ENCODE measurements at regions not wholly inside any gene's neighbourhood (a gene's known extent, or its start where the extent isn't known, plus 50 kb on each side); places are given as distances from the start of the nearest gene placed in this dataset.

GRCh38 chr17:73939806-73940205 is 263.7 kb upstream of the RPL38 start:
- DNase-seq (ENCODE audit: low read depth) = no peak
- no peak overlapping the region for H3K4me3 ChIP-seq (ENCODE audit: low read depth, low read length)
- no peak for TF ChIP-seq CTCF (IDR thresholded peaks at IDR 0.05; ENCODE audit: insufficient read depth, low read depth, low read length)

- TF ChIP-seq CTCF (IDR thresholded peaks at IDR 0.05; ENCODE audit: insufficient read depth, low read depth, low read length) = no peak
- no peak for DNase-seq (ENCODE audit: low read depth)
- H3K4me3 ChIP-seq (ENCODE audit: low read depth, low read length) = no peak overlapping the region
These were observed 263.0 kb upstream of the RPL38 start for GRCh38 chr17:73940511-73940910.

GRCh38 chr17:73941919-73942530 is 261.5 kb upstream of the RPL38 start:
- DNase-seq (ENCODE audit: low read depth) = no peak
- no peak overlapping the region for H3K4me3 ChIP-seq (ENCODE audit: low read depth, low read length)
- TF ChIP-seq CTCF (IDR thresholded peaks at IDR 0.05; ENCODE audit: insufficient read depth, low read depth, low read length) = no peak

- TF ChIP-seq CTCF (IDR thresholded peaks at IDR 0.05; ENCODE audit: insufficient read depth, low read depth, low read length) = no peak
- no peak for DNase-seq (ENCODE audit: low read depth)
These were observed 260.6 kb upstream of the RPL38 start for GRCh38 chr17:73942703-73943415.

GRCh38 chr17:73943416-73944110 is 259.9 kb upstream of the RPL38 start:
- DNase-seq (ENCODE audit: low read depth) = no peak
- no peak overlapping the region for H3K4me3 ChIP-seq (ENCODE audit: low read depth, low read length)
- no peak for TF ChIP-seq CTCF (IDR thresholded peaks at IDR 0.05; ENCODE audit: insufficient read depth, low read depth, low read length)

More at GRCh38 chr17:73942703-73943415, 260.6 kb upstream of the RPL38 start:
- H3K4me3 ChIP-seq (ENCODE audit: low read depth, low read length) = no peak overlapping the region

- DNase-seq (ENCODE audit: low read depth) = no peak
- no peak overlapping the region for H3K4me3 ChIP-seq (ENCODE audit: low read depth, low read length)
- TF ChIP-seq CTCF (IDR thresholded peaks at IDR 0.05; ENCODE audit: insufficient read depth, low read depth, low read length) = no peak
These were observed 259.1 kb upstream of the RPL38 start for GRCh38 chr17:73944366-73944765.
